H1 (cell line): ENCODE measurements at regions not wholly inside any gene's neighbourhood (a gene's known extent, or its start where the extent isn't known, plus 50 kb on each side); places are given as distances from the start of the nearest gene placed in this dataset.

Experiments used
- CTCF ChIA-PET: fragments of 300-600 bp; sonication (Branson Sonifier 250); formaldehyde crosslinking; loops from one replicate; lab custom pipeline; 2021; ENCODE audit not compliant: partially characterized antibody; lab: Charles Lee
- POLR2A ChIA-PET: fragments of 300-600 bp; sonication (Branson Sonifier 250); formaldehyde crosslinking; loops from one replicate; lab custom pipeline; 2021; ENCODE audit warnings: inconsistent platforms; ENCODE audit not compliant: partially characterized antibody; lab: Charles Lee
- DNase-seq, 2 experiments: peaks; one replicate each; pipeline versions ENCODE4 v3.0.0 to v3.0.0-alpha.2; 2010 to 2022; ENCODE audit warnings: low spot score in 2 of 2, low read depth in 1 of 2, mixed read lengths in 1 of 2
- FAIRE-seq: peaks from 2 replicates; lab custom pipeline; 2011; peaks lifted over from hg19 to GRCh38; lab: Jason Lieb, UNC
- H2AFZ ChIP-seq: 2 replicates; pipeline ENCODE4 v1.8.1; 2012; ENCODE audit warnings: low read length, inconsistent platforms
- H2AK5ac ChIP-seq: 2 replicates; pipeline ENCODE4 v1.6.1; 2013; ENCODE audit warnings: low read depth, low read length
- H2BK120ac ChIP-seq: replicated peaks from 2 replicates; pipeline ENCODE3; 2013; ENCODE audit warnings: low read depth, low read length, inconsistent platforms
- H2BK12ac ChIP-seq: 2 replicates; pipeline ENCODE4 v1.6.1; 2013; ENCODE audit warnings: low read depth, low read length
- H2BK15ac ChIP-seq: 2 replicates; pipeline ENCODE4 v1.6.1; 2013; ENCODE audit warnings: low read length
- H2BK20ac ChIP-seq: 2 replicates; pipeline ENCODE4 v1.6.1; 2013; ENCODE audit warnings: low read length
- H2BK5ac ChIP-seq: 2 replicates; pipeline ENCODE4 v1.6.1; 2013; ENCODE audit warnings: low read depth, low read length
- H3K14ac ChIP-seq: 2 replicates; pipeline ENCODE4 v1.6.1; 2013; ENCODE audit warnings: inconsistent platforms; ENCODE audit not compliant: insufficient read length
- H3K18ac ChIP-seq: 2 replicates; pipeline ENCODE4 v1.6.1; 2013; ENCODE audit warnings: low read length; ENCODE audit errors: extremely low read depth
- H3K23ac ChIP-seq: 2 replicates; pipeline ENCODE4 v1.6.1; 2013; ENCODE audit warnings: inconsistent platforms; ENCODE audit not compliant: insufficient read length
- H3K23me2 ChIP-seq: 2 replicates; pipeline ENCODE4 v1.6.1; 2013; ENCODE audit warnings: low read depth, low read length
- H3K27ac ChIP-seq: 2 replicates; pipeline ENCODE4 v1.6.1; 2011; ENCODE audit warnings: low read depth, low read length, inconsistent platforms
- H3K27me3 ChIP-seq, 4 experiments: replicated peaks in 1 of 4; 1 replicate in 1 of 4; 2 replicates in 3 of 4; pipeline versions ENCODE4 v1.6.1 to v1.8.1; 2011 to 2013; ENCODE audit warnings: low read length in 3 of 4, mild to moderate bottlenecking in 3 of 4, inconsistent platforms in 2 of 4, mixed read lengths in 2 of 4, moderate library complexity in 1 of 4; ENCODE audit not compliant: control insufficient read depth in 3 of 4, insufficient read depth in 3 of 4; ENCODE audit errors: extremely low read depth in 1 of 4
- H3K36me3 ChIP-seq, 4 experiments: 2 replicates each; pipeline versions ENCODE4 v1.6.1 to v1.8.1; 2011 to 2013; ENCODE audit warnings: mild to moderate bottlenecking in 4 of 4, low read length in 3 of 4, moderate library complexity in 2 of 4, control low read depth in 1 of 4, inconsistent platforms in 1 of 4; ENCODE audit not compliant: insufficient read depth in 4 of 4, control insufficient read depth in 2 of 4
- H3K4ac ChIP-seq: replicated peaks from 2 replicates; pipeline ENCODE3; 2013; ENCODE audit warnings: low read length, low read depth, mixed read lengths, inconsistent platforms; ENCODE audit not compliant: insufficient read length
- H3K4me1 ChIP-seq, 4 experiments: replicated peaks in 1 of 4; 1 replicate in 1 of 4; 2 replicates in 3 of 4; pipeline versions ENCODE4 v1.6.1 to v1.8.1; 2011 to 2013; ENCODE audit warnings: low read length in 3 of 4, inconsistent platforms in 2 of 4, mixed read lengths in 1 of 4; ENCODE audit not compliant: insufficient read depth in 4 of 4, control insufficient read depth in 3 of 4
- H3K4me2 ChIP-seq, 2 experiments: 2 replicates each; pipeline versions ENCODE4 v1.6.1 to v1.8.1; 2011 to 2013; ENCODE audit warnings: low read depth in 2 of 2, low read length in 2 of 2, control low read depth in 1 of 2, inconsistent platforms in 1 of 2, mild to moderate bottlenecking in 1 of 2; ENCODE audit not compliant: insufficient read depth in 1 of 2
- H3K4me3 ChIP-seq, 4 experiments: fragments of 200-600, 300-600 bp in 1 of 4; sonication (generic), shearing (Covaris generic), sonication (Bioruptor Twin) in 1 of 4; 2 replicates each; pipeline versions ENCODE4 v1.5.1 to v1.8.1; 2011 to 2016; ENCODE audit warnings: low read length in 4 of 4, low read depth in 3 of 4, control low read depth in 2 of 4, inconsistent platforms in 2 of 4, mild to moderate bottlenecking in 2 of 4, mixed read lengths in 1 of 4, moderate library complexity in 1 of 4; ENCODE audit not compliant: insufficient read depth in 2 of 4; ENCODE audit errors: extremely low read depth in 1 of 4
- H3K56ac ChIP-seq: replicated peaks from 2 replicates; pipeline ENCODE3; 2013; ENCODE audit warnings: low read depth, mild to moderate bottlenecking, mixed read lengths, low read length, inconsistent platforms; ENCODE audit not compliant: insufficient read length
- H3K79me1 ChIP-seq: 2 replicates; pipeline ENCODE4 v1.6.1; 2013; ENCODE audit warnings: low read depth, low read length, control low read depth
- H3K79me2 ChIP-seq, 2 experiments: 2 replicates each; pipeline versions ENCODE4 v1.6.1 to v1.8.1; 2012 to 2013; ENCODE audit warnings: low read length in 2 of 2, mild to moderate bottlenecking in 2 of 2, inconsistent platforms in 1 of 2; ENCODE audit not compliant: insufficient read depth in 2 of 2, control insufficient read depth in 1 of 2
- H3K9ac ChIP-seq, 4 experiments: replicated peaks in 1 of 4; 1 replicate in 1 of 4; 2 replicates in 3 of 4; pipeline versions ENCODE4 v1.6.1 to v1.8.1; 2011 to 2013; ENCODE audit warnings: low read depth in 3 of 4, low read length in 3 of 4, control low read depth in 2 of 4, mild to moderate bottlenecking in 2 of 4, moderate library complexity in 2 of 4, inconsistent platforms in 1 of 4; ENCODE audit errors: extremely low read depth in 1 of 4
- H3K9me3 ChIP-seq, 2 experiments: 2 replicates each; pipeline versions ENCODE4 v1.6.1 to v1.8.1; 2012 to 2013; ENCODE audit warnings: mild to moderate bottlenecking in 2 of 2, moderate library complexity in 2 of 2, control low read depth in 1 of 2, inconsistent platforms in 1 of 2, low read depth in 1 of 2, low read length in 1 of 2, mixed read lengths in 1 of 2; ENCODE audit not compliant: insufficient read depth in 2 of 2
- H4K20me1 ChIP-seq, 2 experiments: replicated peaks in 1 of 2; 2 replicates each; pipeline versions ENCODE3 to v1.8.1; 2011 to 2013; ENCODE audit warnings: inconsistent platforms in 2 of 2, low read length in 2 of 2, mild to moderate bottlenecking in 1 of 2; ENCODE audit not compliant: insufficient read depth in 2 of 2, control insufficient read depth in 1 of 2
- H4K5ac ChIP-seq: 2 replicates; pipeline ENCODE4 v1.6.1; 2013; ENCODE audit warnings: low read length, low read depth, mixed read lengths, inconsistent platforms; ENCODE audit not compliant: insufficient read length
- H4K8ac ChIP-seq: 2 replicates; pipeline ENCODE4 v1.8.0; 2013; ENCODE audit warnings: mild to moderate bottlenecking, moderate library complexity, low read length, inconsistent platforms; ENCODE audit not compliant: insufficient read depth; ENCODE audit errors: extremely low read depth
- H4K91ac ChIP-seq: replicated peaks from 2 replicates; pipeline ENCODE3; 2013; ENCODE audit warnings: low read length, mixed read lengths, inconsistent platforms; ENCODE audit not compliant: insufficient read length
- ASH2L ChIP-seq: fragments of 200-600, 300-600 bp; sonication (generic); IDR thresholded peaks from one replicate; pipeline ENCODE4 v1.7.1; 2017; ENCODE audit warnings: low read length
- ATF3 ChIP-seq: IDR thresholded peaks from 2 replicates; pipeline ENCODE4 v1.6.1; 2011; ENCODE audit warnings: low read depth, mild to moderate bottlenecking, low read length; ENCODE audit not compliant: insufficient read depth
- BACH1 ChIP-seq: IDR thresholded peaks from 2 replicates; pipeline ENCODE4 v1.6.1; 2012; ENCODE audit warnings: low read length, improper control_type of control experiment
- BCL11A ChIP-seq, 2 experiments: IDR thresholded peaks; one replicate each; pipeline ENCODE4 v1.6.1; 2011; ENCODE audit warnings: low read depth in 2 of 2, low read length in 2 of 2, mild to moderate bottlenecking in 2 of 2
- CBX8 ChIP-seq: fragments of 300-800, 300-1000 bp; sonication (generic); IDR thresholded peaks from 2 replicates; pipeline ENCODE4 v1.7.1; 2016; ENCODE audit warnings: low read depth, low read length, borderline replicate concordance
- CHD2 ChIP-seq: IDR thresholded peaks from 2 replicates; pipeline ENCODE4 v1.6.1; 2012; ENCODE audit warnings: low read length, improper control_type of control experiment
- EZH2 ChIP-seq: fragments of 200-600 bp; sonication (generic); IDR thresholded peaks from 2 replicates; pipeline ENCODE4 v1.7.1; 2012; ENCODE audit warnings: low read depth, mild to moderate bottlenecking, moderate library complexity, low read length, inconsistent platforms; ENCODE audit not compliant: severe bottlenecking
- MAFK ChIP-seq: IDR thresholded peaks from 2 replicates; pipeline ENCODE4 v1.6.1; 2012; ENCODE audit warnings: low read depth, mild to moderate bottlenecking, improper control_type of control experiment, low read length
- SP1 ChIP-seq: IDR thresholded peaks from 2 replicates; pipeline ENCODE4 v1.6.1; 2011; ENCODE audit warnings: low read depth, low read length
- SP4 ChIP-seq: IDR thresholded peaks from 2 replicates; pipeline ENCODE4 v1.6.1; 2012; ENCODE audit warnings: low read length, inconsistent platforms
- YY1 ChIP-seq: IDR thresholded peaks from 2 replicates; pipeline ENCODE4 v1.6.1; 2011; ENCODE audit warnings: low read depth, mild to moderate bottlenecking, low read length
- WGBS, 2 experiments: shearing (Covaris generic) in 1 of 2; methylation state at CpG; one replicate each; pipeline versions ENCODE4 v1.1.6 to v1.1.7; 2013 to 2015; ENCODE audit warnings: low lambda C conversion rate in 2 of 2, mixed read lengths in 2 of 2, inconsistent platforms in 1 of 2, low coverage in 1 of 2, missing lambda C conversion rate in 1 of 2; ENCODE audit not compliant: insufficient replicate concordance in 2 of 2, insufficient coverage in 1 of 2, insufficient read length in 1 of 2; ENCODE audit errors: extremely low coverage in 1 of 2, missing lambda C conversion rate in 1 of 2; 5-methylcytosine and 5-hydroxymethylcytosine counted together

- no peaks in the 10 kb centered on the region for H3K23me2 ChIP-seq
- no peaks in the 10 kb centered on the region for H3K9me3 ChIP-seq
- H4K91ac ChIP-seq = no peak overlapping the region
- H3K18ac ChIP-seq = no peak overlapping the region
- no peaks in the 10 kb centered on the region for H3K4me1 ChIP-seq
- no peak overlapping the region for H3K4me2 ChIP-seq
- H2BK120ac ChIP-seq = no peak overlapping the region
- no peak overlapping the region for H3K14ac ChIP-seq
- no peak overlapping the region for H3K4ac ChIP-seq
- no peak overlapping the region for H3K23ac ChIP-seq
- H2BK20ac ChIP-seq = no peak overlapping the region
- no peak for FAIRE-seq
- no peak overlapping the region for H3K4me3 ChIP-seq
- no peak overlapping the region for H2AK5ac ChIP-seq
- no peak for DNase-seq
- 90% methylated on average over 3 of the region's 3 CpGs; no CpG with 5 or more reads in 1 of the 2 experiments for WGBS, 2 experiments
- TF ChIP-seq BACH1 = no peak
- TF ChIP-seq YY1 = no peak
- TF ChIP-seq ASH2L = no peak
- TF ChIP-seq CBX8 = no peak
- TF ChIP-seq SP1 = no peak
- TF ChIP-seq MAFK = no peak
- TF ChIP-seq EZH2 = no peak
- no peak for TF ChIP-seq ATF3
- TF ChIP-seq SP4 = no peak
- no peak for TF ChIP-seq CHD2
- no peak for TF ChIP-seq BCL11A (IDR thresholded peaks at IDR 0.05; ENCODE audit: low read depth in 2 of 2, low read length in 2 of 2)
- H3K9ac ChIP-seq = no peak overlapping the region
- H3K36me3 ChIP-seq = no peaks in the 10 kb centered on the region
- H4K5ac ChIP-seq = no peak overlapping the region
- ChIA-PET POLR2A (interaction anchor here (0.7 kb wide), 1 partner anchor 19 kb away, joined by 3 read pairs; no protein-coding TSS in a partner anchor), CTCF (interaction anchor here (2.4 kb wide), 1 partner anchor 32 kb away, joined by 7 read pairs; no protein-coding TSS in a partner anchor)
- H2BK5ac ChIP-seq = no peak overlapping the region
- H3K79me2 ChIP-seq = no peaks in the 10 kb centered on the region
- no peak overlapping the region for H4K8ac ChIP-seq
- H4K20me1 ChIP-seq = no peaks in the 10 kb centered on the region
- H2BK12ac ChIP-seq = no peak overlapping the region
- H3K79me1 ChIP-seq = no peaks in the 10 kb centered on the region
- no peak overlapping the region for H3K27ac ChIP-seq
- H2AFZ ChIP-seq = no peak overlapping the region
- no peak overlapping the region for H3K56ac ChIP-seq
- H2BK15ac ChIP-seq = no peak overlapping the region
- H3K27me3 ChIP-seq = no peaks in the 10 kb centered on the region
These were observed 685.3 kb downstream of the KCNA4 start for GRCh38 chr11:29331451-29332010.
